Glomerular visceral epithelial cell (primary cell): ENCODE measurements at regions not wholly inside any gene's neighbourhood (a gene's known extent, or its start where the extent isn't known, plus 50 kb on each side); places are given as distances from the start of the nearest gene placed in this dataset.
"Not testable (repeated sequence)": the region's sequence is repeated elsewhere in the genome, so short reads cannot be mapped to it uniquely, and the experiment has no call there.

Experiments used
- DNase-seq: peaks from one replicate; pipeline ENCODE4 v3.0.0-alpha.2; 2016; ENCODE audit errors: extremely low spot score

- DNase-seq = no peak
Measured at GRCh38 chrX:47302396-47302795, 68.0 kb upstream of the ZNF157 start.

- not testable (repeated sequence) for DNase-seq
Measured at GRCh38 chrX:47306471-47307023, 63.8 kb upstream of the ZNF157 start.

- peak; percentile 51 for DNase-seq
Measured at GRCh38 chrX:47311932-47312774, 58.2 kb upstream of the ZNF157 start.

GRCh38 chrX:47313056-47313455 is 57.3 kb upstream of the ZNF157 start:
- no peak for DNase-seq

GRCh38 chrX:47316276-47317025 is 53.9 kb upstream of the ZNF157 start:
- DNase-seq = no peak
